HUES48 (cell line): ENCODE measurements at regions not wholly inside any gene's neighbourhood (a gene's known extent, or its start where the extent isn't known, plus 50 kb on each side); places are given as distances from the start of the nearest gene placed in this dataset.

Experiments used
- H3K27ac ChIP-seq: one replicate; pipeline ENCODE4 v1.7.0; 2013; ENCODE audit warnings: low read depth, low read length, inconsistent platforms
- H3K27me3 ChIP-seq: 2 replicates; pipeline ENCODE4 v1.6.1; 2013; ENCODE audit warnings: mild to moderate bottlenecking, low read length; ENCODE audit not compliant: control insufficient read depth, insufficient read depth
- H3K36me3 ChIP-seq: 2 replicates; pipeline ENCODE4 v1.6.1; 2013; ENCODE audit warnings: low read length; ENCODE audit not compliant: control insufficient read depth, insufficient read depth
- H3K4me1 ChIP-seq: 2 replicates; pipeline ENCODE4 v1.6.1; 2013; ENCODE audit warnings: mild to moderate bottlenecking, low read length; ENCODE audit not compliant: control insufficient read depth, insufficient read depth
- H3K4me3 ChIP-seq: 2 replicates; pipeline ENCODE4 v1.5.1; 2013; ENCODE audit warnings: mild to moderate bottlenecking, low read depth, low read length
- H3K9ac ChIP-seq: 2 replicates; pipeline ENCODE4 v1.6.1; 2013; ENCODE audit warnings: mild to moderate bottlenecking, low read depth, low read length, moderate library complexity
- H3K9me3 ChIP-seq: 2 replicates; pipeline ENCODE4 v1.6.1; 2013; ENCODE audit warnings: low read length; ENCODE audit not compliant: control insufficient read depth, insufficient read depth

DNA sequence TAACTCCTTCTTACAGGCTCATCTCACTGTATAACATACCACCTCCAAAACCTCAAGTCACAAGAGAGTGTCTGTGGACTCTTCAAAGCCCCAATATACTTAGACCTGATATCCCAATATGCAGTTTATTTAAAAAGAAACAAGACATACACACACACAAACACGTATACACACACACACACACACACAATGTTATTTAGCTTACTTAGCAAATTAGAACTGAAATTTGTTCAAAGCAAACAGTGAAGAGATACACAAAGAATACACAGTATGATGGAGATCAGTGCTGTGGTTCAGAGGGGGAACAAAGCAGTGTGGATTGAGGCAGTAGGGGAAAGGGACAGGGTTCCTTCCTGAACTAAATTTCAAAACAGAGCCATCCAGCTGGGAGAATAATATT, 807.2 kb downstream of the IPMK start:
- no peak overlapping the region for H3K9ac ChIP-seq

DNA sequence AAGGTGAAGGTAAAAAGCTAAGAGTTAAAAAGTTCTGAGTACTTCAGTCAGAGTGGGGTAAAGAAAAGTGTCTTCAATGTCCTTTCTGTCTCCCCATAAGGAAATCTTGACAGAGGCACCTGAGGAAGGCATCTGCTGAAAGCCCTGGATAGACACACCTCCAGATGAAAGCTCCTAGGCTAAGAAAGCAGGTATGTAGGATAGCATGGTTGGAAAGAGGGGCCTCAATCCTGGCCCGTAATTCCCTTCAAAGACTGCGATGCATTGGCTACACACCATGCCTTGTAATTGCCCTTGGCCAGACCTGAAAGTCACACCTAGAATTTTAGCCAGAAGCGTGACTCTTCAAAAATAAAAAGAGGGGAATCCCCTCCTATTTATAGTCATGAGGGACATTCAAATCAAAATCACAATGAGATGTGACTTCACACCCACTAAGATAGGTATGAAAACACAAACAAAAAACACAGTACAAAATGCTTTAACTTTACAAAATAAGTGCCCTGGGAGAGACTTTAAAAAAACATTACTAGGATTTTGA, 809.7 kb downstream of the IPMK start:
- Histone ChIP-seq H3K4me3 (no peak overlapping the region), H3K4me1 (peaks cover 11% of the 10 kb centered on the region), H3K36me3 (no peaks in the 10 kb centered on the region), H3K27ac (no peak overlapping the region), H3K27me3 (no peaks in the 10 kb centered on the region), H3K9me3 (no peaks in the 10 kb centered on the region), H3K9ac (no peak overlapping the region)

More for the DNA sequence above, 807.2 kb downstream of the IPMK start:
- Histone ChIP-seq H3K27ac (no peak overlapping the region), H3K4me1 (peaks cover 11% of the 10 kb centered on the region), H3K9me3 (no peaks in the 10 kb centered on the region), H3K27me3 (no peaks in the 10 kb centered on the region), H3K36me3 (no peaks in the 10 kb centered on the region), H3K4me3 (no peak overlapping the region)

DNA sequence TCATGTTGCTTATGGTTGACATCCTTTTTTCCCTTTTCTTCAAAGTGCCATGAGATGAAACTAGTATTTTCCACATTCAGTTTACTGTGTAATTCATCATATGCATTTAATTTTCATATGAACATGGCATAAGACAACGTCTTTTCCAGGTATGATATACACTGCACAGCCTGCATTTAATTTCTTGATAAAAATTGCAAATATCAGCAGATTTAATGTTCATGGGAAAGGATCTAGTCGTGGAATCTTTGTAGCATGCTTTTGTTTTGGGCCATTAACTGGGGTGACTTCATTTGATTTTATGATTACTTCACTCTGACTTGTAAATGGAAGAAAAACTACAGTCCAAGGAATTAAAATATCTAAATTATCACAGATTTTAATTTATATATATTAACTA, 837.3 kb downstream of the IPMK start:
- H3K4me3 ChIP-seq = no peak overlapping the region

DNA sequence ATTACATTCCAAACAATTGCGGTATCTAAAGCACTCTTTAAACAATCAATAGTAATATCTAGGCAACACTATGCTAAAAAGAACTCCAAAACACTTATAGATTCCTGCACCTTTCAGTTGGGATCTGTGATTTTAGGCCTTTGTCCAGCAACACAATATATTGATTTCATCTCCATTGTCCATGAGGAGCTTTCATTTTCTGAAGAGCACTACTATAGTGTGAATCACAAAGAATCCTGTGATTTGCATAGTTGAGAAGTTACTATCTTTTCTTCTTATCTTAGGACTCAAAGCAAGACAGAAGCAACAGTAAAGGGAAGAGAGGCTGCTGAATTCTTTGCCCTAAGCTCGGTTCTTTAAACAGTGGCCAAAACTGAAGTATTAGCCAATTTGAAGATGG, 846.8 kb downstream of the IPMK start:
- Histone ChIP-seq H3K4me3 (no peak overlapping the region), H3K27ac (no peak overlapping the region), H3K4me1 (no peaks in the 10 kb centered on the region), H3K36me3 (no peaks in the 10 kb centered on the region), H3K9me3 (no peaks in the 10 kb centered on the region; the same call in 1 of the 2 replicates), H3K9ac (no peak overlapping the region), H3K27me3 (no peaks in the 10 kb centered on the region)

More for the DNA sequence above, 837.3 kb downstream of the IPMK start:
- no peaks in the 10 kb centered on the region for H3K4me1 ChIP-seq
- H3K9me3 ChIP-seq = no peaks in the 10 kb centered on the region
- no peak overlapping the region for H3K9ac ChIP-seq
- no peaks in the 10 kb centered on the region for H3K27me3 ChIP-seq
- no peaks in the 10 kb centered on the region for H3K36me3 ChIP-seq
- H3K27ac ChIP-seq = no peak overlapping the region

DNA sequence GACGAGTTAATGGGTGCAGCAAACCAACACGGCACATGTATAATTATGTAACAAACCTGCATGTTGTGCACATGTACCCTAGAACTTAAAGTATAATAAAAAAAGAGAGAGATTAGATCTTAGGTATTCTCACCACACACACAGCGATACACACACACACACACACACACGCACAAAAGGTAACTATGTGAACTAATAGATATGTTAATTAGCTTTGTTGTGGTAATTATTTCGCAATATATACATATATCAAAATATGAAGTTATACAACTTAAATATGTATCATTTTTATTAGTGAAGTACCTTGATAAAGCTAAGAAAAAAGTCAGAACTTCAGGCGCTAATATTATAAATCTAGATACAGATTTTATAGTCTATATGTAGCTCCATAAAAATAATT, 849.2 kb downstream of the IPMK start:
- no peak overlapping the region for H3K9ac ChIP-seq
- H3K9me3 ChIP-seq = peaks cover 4% of the 10 kb centered on the region
- no peaks in the 10 kb centered on the region for H3K4me1 ChIP-seq
- no peak overlapping the region for H3K4me3 ChIP-seq
- no peaks in the 10 kb centered on the region for H3K36me3 ChIP-seq
- H3K27me3 ChIP-seq = no peaks in the 10 kb centered on the region
- no peak overlapping the region for H3K27ac ChIP-seq

DNA sequence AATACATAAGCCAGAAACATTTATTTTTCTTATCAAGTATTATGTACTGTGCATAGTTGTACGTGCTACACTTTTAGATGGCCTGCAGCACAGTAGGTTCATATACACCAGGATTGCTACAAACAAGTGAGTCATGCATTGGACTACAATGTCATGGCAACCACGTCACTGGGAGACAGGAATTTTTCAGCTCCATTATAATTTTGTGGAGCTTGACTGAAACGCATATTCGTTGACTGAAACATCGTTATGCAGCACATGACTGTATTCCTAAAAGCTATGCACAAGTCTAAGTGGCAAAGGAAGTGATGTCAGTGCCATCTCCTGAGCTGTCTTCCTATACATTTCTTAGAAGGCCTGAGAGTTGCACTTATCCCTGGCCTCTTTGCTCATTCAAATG, 871.8 kb downstream of the IPMK start:
- Histone ChIP-seq H3K9ac (no peak overlapping the region), H3K27ac (no peak overlapping the region), H3K4me1 (peaks cover 10% of the 10 kb centered on the region; the same call in 1 of the 2 replicates), H3K27me3 (no peaks in the 10 kb centered on the region), H3K4me3 (no peak overlapping the region), H3K36me3 (no peaks in the 10 kb centered on the region), H3K9me3 (no peaks in the 10 kb centered on the region)

DNA sequence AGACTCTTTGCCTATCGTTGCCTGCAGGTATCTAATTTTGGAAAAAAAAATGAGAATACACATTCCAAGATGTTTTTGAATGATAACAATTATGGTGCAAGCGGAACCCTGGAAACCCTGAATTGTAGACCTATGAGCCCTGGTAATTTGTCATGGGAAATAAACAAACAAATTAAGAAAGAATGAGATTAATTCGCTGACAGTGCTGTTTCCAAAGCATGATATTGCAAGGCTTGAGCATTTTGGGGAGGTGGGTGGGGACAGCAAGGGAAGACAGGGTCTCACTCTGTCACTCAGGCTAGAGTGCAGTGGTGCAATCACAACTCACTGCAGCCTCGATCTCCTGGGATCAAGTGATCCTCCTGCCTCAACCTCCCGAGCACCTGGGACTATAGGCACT, 900.3 kb downstream of the IPMK start:
- H3K9ac ChIP-seq = no peak overlapping the region
- no peaks in the 10 kb centered on the region for H3K9me3 ChIP-seq
- H3K4me3 ChIP-seq = no peak overlapping the region
- no peaks in the 10 kb centered on the region for H3K36me3 ChIP-seq
- H3K27me3 ChIP-seq = no peaks in the 10 kb centered on the region
- H3K27ac ChIP-seq = no peak overlapping the region
- no peaks in the 10 kb centered on the region for H3K4me1 ChIP-seq

DNA sequence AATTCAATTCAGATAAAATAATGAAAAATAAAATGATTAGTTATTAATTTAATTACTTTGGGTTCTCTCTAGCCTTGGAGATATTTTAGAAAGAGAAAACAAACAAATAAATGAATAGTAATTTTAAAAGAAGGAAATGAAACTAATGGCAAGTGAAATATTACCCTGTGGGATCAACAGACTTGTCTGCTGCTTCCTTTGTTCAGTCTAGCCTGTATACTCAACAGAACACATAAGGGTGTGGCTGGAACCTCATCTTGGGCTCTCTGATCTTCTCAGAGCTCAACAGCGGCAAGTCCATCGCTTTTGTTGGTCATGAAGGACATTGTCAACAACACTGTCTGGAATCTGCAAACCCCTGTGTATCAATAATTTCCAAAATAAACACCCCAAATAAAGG, 904.9 kb downstream of the IPMK start:
- Histone ChIP-seq H3K9me3 (no peaks in the 10 kb centered on the region), H3K9ac (no peak overlapping the region), H3K4me1 (no peaks in the 10 kb centered on the region), H3K4me3 (no peak overlapping the region), H3K27ac (no peak overlapping the region), H3K36me3 (no peaks in the 10 kb centered on the region), H3K27me3 (no peaks in the 10 kb centered on the region)

DNA sequence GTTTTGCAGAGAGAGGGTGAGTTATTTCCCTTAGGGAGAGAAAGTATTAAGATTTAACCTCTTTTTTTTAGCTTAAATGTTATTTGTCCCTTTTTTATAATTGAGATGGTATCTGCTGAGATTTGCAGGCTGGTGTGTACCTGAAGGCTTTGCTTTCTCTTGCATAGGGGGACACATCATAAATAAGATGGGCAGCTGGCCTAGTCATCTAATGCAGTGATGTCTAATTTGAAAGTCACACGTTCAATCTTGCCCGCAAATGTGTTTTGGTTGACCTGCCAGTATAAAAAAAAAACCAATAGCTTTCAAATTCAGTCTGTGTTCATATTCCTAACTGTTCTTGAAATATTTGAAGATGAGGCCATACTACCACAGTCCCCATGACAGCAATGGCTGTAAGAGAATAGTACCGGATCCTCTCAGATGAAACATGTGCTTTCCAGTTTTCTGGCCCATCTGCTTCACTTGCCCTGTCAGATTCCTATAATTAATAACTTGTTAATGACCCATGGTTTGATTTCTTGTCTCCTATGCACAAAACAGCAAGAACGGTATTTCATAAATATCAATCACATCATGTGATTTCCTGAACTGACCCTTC, 914.2 kb downstream of the IPMK start:
- Histone ChIP-seq H3K4me1 (no peaks in the 10 kb centered on the region), H3K27me3 (no peaks in the 10 kb centered on the region), H3K27ac (no peak overlapping the region), H3K36me3 (no peaks in the 10 kb centered on the region), H3K4me3 (no peak overlapping the region), H3K9me3 (0 out of 2 replicates have a peak, but pooled peaks cover 3% of the 10 kb centered on the region), H3K9ac (no peak overlapping the region)

DNA sequence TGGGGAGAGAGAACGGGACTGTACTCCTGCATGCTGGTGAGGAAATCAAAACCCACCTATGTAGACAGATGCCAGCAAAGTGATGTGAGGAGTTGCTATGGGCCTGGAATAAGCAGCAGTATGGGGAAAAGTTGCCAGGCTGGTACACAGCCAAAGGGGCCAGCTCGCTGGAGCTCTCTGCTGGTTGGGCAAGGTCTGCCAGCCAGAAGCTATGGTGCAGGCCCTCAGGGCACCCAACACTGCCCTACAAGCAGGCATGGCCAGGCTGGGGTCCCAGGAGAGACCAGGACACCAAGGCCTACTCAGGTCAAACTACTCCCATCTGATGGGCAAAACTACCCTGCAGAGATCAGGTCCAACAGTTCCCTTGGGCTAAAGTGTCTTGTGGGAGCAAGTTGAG, 916.6 kb downstream of the IPMK start:
- Histone ChIP-seq H3K4me1 (no peaks in the 10 kb centered on the region), H3K9me3 (peaks cover 9% of the 10 kb centered on the region; the same call in 1 of the 2 replicates), H3K27me3 (no peaks in the 10 kb centered on the region), H3K27ac (no peak overlapping the region), H3K9ac (no peak overlapping the region), H3K36me3 (no peaks in the 10 kb centered on the region), H3K4me3 (no peak overlapping the region)

DNA sequence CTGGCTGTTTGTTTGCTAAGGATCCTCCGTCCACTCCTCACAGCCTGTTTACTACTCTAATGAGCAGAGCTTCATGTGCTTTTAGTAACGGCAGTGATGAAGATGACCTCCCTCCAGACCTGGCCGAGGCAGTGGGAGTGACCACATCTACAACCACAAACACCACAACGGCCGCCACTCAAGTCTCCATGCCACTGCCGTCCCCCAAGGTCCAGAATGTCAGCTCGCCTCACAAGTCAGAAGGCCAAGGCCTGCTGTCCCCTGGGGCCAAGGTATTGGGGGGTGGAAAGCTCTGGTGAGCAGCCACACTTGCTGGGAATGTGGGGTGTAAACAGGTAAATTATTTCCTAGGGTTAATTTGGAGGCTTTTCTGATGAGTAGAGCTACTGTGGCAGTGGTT, 926.4 kb downstream of the IPMK start:
- Histone ChIP-seq H3K9me3 (peaks cover 40% of the 10 kb centered on the region), H3K4me1 (no peaks in the 10 kb centered on the region), H3K27me3 (no peaks in the 10 kb centered on the region), H3K27ac (no peak overlapping the region), H3K4me3 (no peak overlapping the region), H3K36me3 (no peaks in the 10 kb centered on the region), H3K9ac (no peak overlapping the region)
